Peyer's patch (tissue), 4 donors: ENCODE measurements at regions not wholly inside any gene's neighbourhood (a gene's known extent, or its start where the extent isn't known, plus 50 kb on each side); places are given as distances from the start of the nearest gene placed in this dataset.
"Not testable (repeated sequence)": the region's sequence is repeated elsewhere in the genome, so short reads cannot be mapped to it uniquely, and the experiment has no call there.

ENCODE experiments used
- DNase-seq, 3 donors: peaks; one replicate each; pipeline ENCODE4 v3.0.0-alpha.2; 2017 to 2019
- H3K27ac ChIP-seq, 4 donors: fragments of 200-600 bp; sonication (generic); one replicate each; pipeline ENCODE4 v1.5.1; 2016 to 2019
- H3K27me3 ChIP-seq, 2 donors: fragments of 200-600 bp; sonication (generic); one replicate each; pipeline ENCODE4 v1.5.1; 2019
- H3K36me3 ChIP-seq, 3 donors: fragments of 200-600 bp; sonication (generic); one replicate each; pipeline ENCODE4 v1.5.1; 2016 to 2019
- H3K4me1 ChIP-seq, 4 donors: fragments of 200-600 bp; sonication (generic); one replicate each; pipeline ENCODE4 v1.5.1; 2016 to 2019
- H3K4me3 ChIP-seq, 4 donors: fragments of 200-600 bp; sonication (generic); 1 replicate in 3 of 4; 2 replicates in 1 of 4; pipeline ENCODE4 v1.5.1; 2016 to 2019; ENCODE audit warnings: mild to moderate bottlenecking in 1 of 4
- H3K9me3 ChIP-seq, 4 donors: fragments of 200-600 bp; sonication (generic); one replicate each; pipeline ENCODE4 v1.5.1; 2016 to 2019; ENCODE audit warnings: mild to moderate bottlenecking in 1 of 4
- POLR2A ChIP-seq, 2 donors: fragments of 450-650 bp; IDR thresholded peaks; one replicate each; pipeline ENCODE4 v1.5.1; 2017; ENCODE audit warnings: antibody characterized with exemption in 2 of 2, mild to moderate bottlenecking in 2 of 2, moderate library complexity in 2 of 2
- TF ChIP-seq, protein P1 (sequence below), 6 experiments: fragments of 450-650 bp in 4 of 6; fragments of 200-600 bp in 2 of 6; sonication (generic) in 1 of 6; IDR thresholded peaks; one replicate each; pipeline ENCODE4 v1.5.1; 2017 to 2019; ENCODE audit warnings: antibody characterized with exemption in 6 of 6, mild to moderate bottlenecking in 3 of 6, moderate library complexity in 1 of 6

DNA sequence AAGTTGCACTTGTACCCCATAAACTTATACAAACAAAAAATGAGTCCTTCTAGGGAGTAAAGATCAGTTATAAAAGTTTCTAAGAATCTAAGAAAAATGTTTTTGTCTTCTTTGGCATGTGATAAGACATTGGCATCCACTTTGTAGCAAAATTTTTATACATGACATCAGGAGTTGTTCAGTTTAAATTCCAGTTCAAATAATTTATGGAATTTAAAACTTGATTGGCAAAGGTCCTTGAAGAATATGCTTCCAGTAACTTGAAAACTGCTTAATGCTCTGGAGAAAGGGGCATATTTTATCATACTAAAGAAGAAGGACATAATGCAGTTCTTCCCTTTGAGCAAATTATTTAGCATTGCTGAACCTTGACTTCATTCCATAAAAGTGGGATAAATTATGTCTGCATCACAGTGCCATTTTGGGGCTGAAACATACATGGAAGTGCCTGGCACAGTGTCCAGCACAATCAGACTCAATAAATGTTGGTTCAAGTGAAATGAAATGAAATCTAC is 163.3 kb upstream of the IL15 start:
- Histone ChIP-seq H3K27ac (no peak overlapping the region), H3K27me3 (no peaks in the 10 kb centered on the region), H3K9me3 (no peaks in the 10 kb centered on the region), H3K4me1 (no peaks in the 10 kb centered on the region), H3K4me3 (no peak overlapping the region), H3K36me3 (no peaks in the 10 kb centered on the region)
- TF ChIP-seq, protein P1, sequence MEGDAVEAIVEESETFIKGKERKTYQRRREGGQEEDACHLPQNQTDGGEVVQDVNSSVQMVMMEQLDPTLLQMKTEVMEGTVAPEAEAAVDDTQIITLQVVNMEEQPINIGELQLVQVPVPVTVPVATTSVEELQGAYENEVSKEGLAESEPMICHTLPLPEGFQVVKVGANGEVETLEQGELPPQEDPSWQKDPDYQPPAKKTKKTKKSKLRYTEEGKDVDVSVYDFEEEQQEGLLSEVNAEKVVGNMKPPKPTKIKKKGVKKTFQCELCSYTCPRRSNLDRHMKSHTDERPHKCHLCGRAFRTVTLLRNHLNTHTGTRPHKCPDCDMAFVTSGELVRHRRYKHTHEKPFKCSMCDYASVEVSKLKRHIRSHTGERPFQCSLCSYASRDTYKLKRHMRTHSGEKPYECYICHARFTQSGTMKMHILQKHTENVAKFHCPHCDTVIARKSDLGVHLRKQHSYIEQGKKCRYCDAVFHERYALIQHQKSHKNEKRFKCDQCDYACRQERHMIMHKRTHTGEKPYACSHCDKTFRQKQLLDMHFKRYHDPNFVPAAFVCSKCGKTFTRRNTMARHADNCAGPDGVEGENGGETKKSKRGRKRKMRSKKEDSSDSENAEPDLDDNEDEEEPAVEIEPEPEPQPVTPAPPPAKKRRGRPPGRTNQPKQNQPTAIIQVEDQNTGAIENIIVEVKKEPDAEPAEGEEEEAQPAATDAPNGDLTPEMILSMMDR (IDR thresholded peaks at IDR 0.05): no peak
- TF ChIP-seq POLR2A (IDR thresholded peaks at IDR 0.05): no peak
- no peak for DNase-seq

- Histone ChIP-seq H3K9me3 (no peaks in the 10 kb centered on the region), H3K4me3 (no peak overlapping the region), H3K27ac (no peak overlapping the region), H3K4me1 (no peaks in the 10 kb centered on the region), H3K27me3 (no peaks in the 10 kb centered on the region), H3K36me3 (no peaks in the 10 kb centered on the region)
- DNase-seq: no peak
- TF ChIP-seq, protein P1 (IDR thresholded peaks at IDR 0.05): no peak
- no peak for TF ChIP-seq POLR2A (IDR thresholded peaks at IDR 0.05)
Measured at GRCh38 chr4:141473952-141474351, 162.4 kb upstream of the IL15 start.

DNA sequence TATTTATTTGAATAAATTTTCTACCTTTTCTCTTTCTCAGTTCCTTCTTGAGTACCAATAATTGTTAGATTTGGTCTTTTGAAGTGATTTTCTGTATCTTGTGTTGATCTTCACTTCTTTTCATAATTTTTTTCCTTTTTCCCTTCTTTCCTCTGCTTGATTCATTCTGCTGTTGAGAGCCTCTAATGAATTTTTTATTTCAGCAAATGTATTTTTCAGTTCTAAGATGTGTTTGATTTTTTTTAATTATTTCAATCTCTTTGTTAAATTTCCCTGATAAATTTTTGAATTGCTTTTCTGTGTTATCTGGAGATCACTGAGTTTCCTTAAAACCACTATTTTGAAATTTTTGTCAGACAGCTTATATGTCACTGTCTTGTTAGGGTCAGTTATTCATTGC is 155.4 kb upstream of the IL15 start:
- Histone ChIP-seq H3K9me3 (peaks cover 0 to 5% (median 0%) of the 10 kb centered on the region in 4 donors), H3K36me3 (no peaks in the 10 kb centered on the region), H3K4me1 (no peaks in the 10 kb centered on the region), H3K4me3 (no peak overlapping the region), H3K27me3 (no peaks in the 10 kb centered on the region), H3K27ac (no peak overlapping the region)
- DNase-seq: no peak
- no peak for TF ChIP-seq POLR2A (IDR thresholded peaks at IDR 0.05)
- TF ChIP-seq, protein P1 (IDR thresholded peaks at IDR 0.05): no peak

DNA sequence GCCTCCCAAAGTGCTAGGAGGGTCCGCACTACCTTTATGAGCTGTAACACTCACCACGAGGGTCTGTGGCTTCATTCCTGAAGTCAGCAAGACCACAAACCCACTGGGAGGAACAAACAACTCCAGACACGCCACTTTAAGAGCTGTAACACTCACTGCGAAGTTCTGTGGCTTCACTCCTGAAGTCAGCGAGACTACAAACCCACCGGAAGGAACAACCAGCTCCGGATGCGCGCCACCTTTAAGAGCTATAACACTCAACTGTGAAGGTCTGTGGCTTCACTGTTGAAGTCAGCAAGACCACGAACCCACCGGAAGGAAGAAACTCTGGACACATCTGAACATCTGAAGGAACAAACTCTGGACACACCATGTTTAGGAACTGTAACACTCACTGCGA is 152.1 kb upstream of the IL15 start:
- H3K4me3 ChIP-seq, H3K9me3 ChIP-seq, H3K27ac ChIP-seq, H3K27me3 ChIP-seq, H3K36me3 ChIP-seq, H3K4me1 ChIP-seq: not testable (repeated sequence)
- peak in 1 of 3 donors; percentile 47 for DNase-seq

DNA sequence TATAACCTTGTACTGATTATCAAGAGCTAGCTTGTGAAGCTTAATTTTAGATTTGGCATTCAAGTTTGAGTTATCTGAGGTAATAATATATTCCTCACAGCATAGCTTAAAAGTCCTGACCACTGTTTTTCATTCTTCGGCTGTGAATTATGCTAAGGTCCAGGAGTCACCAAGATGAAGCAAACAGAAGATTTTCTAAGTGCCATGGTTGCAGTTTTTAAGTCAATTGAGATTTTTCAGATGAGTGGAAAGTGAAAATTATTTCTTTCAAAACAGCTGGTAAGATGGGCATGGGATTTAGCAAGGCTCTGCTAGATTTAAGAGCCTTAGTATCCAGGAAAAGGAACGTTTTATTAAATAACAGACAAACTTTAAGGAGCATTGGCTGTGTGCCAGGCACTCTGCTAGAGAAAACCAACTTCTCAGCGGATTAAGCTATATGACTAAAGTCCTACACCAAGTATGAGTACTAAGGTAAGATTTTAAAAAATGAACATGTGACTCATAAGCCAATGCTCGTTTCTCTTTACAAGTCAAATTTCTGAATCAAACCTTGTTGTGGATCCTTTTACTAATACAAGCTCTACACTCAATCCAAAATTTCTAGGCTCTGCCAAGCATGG is 149.9 kb upstream of the IL15 start:
- Histone ChIP-seq H3K36me3 (no peaks in the 10 kb centered on the region), H3K9me3 (peaks cover 0 to 3% (median 0%) of the 10 kb centered on the region in 4 donors), H3K27ac (no peak overlapping the region), H3K27me3 (no peaks in the 10 kb centered on the region), H3K4me3 (no peak overlapping the region), H3K4me1 (no peaks in the 10 kb centered on the region)
- DNase-seq: no peak
- no peak for TF ChIP-seq POLR2A (IDR thresholded peaks at IDR 0.05)
- TF ChIP-seq, protein P1 (IDR thresholded peaks at IDR 0.05): no peak

DNA sequence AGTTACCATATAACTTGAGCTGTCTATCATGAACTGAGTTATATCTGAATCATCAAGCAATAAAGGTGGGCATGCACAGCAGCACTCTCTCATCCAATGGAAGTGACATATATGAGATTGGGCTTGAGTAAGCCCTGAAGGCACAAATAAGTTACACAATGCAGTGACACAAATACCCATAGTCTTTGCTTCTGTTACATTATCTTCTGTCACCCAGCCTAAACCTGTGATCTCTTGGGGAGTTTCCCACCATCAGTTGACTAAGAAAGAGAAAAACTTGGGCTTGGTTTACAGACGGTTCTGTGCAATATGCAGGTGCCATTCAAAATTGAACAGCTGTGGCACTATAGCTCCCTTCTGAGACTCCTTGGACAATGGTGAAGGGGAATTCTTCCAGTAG is 138.8 kb upstream of the IL15 start:
- DNase-seq: no peak
- TF ChIP-seq POLR2A (IDR thresholded peaks at IDR 0.05): no peak
- TF ChIP-seq, protein P1 (IDR thresholded peaks at IDR 0.05): no peak
- Histone ChIP-seq H3K4me1 (no peaks in the 10 kb centered on the region), H3K27me3 (no peaks in the 10 kb centered on the region), H3K9me3 (no peaks in the 10 kb centered on the region), H3K36me3 (no peaks in the 10 kb centered on the region), H3K4me3 (no peak overlapping the region), H3K27ac (no peak overlapping the region)
